ENCODE measurements at regions not wholly inside any gene's neighbourhood (a gene's known extent, or its start where the extent isn't known, plus 50 kb on each side); places are given as distances from the start of the nearest gene placed in this dataset.

GRCh38 chr2:173739006-173739405, 226.2 kb downstream of the SP3 start:
- no peak for DNase-seq (ENCODE audit: low read depth)
- Histone ChIP-seq H3K27me3 (ENCODE audit: control insufficient read depth, insufficient read depth, low read length) (no peaks in the 10 kb centered on the region), H3K36me3 (ENCODE audit: control insufficient read depth, insufficient read depth, low read length) (no peaks in the 10 kb centered on the region), H3K4me3 (ENCODE audit: low read depth, low read length) (no peak overlapping the region)
- no peak for TF ChIP-seq CTCF (IDR thresholded peaks at IDR 0.05; ENCODE audit: insufficient read depth, low read length, poor library complexity, severe bottlenecking)

GRCh38 chr2:173740639-173741038, 224.5 kb downstream of the SP3 start:
- H3K27me3 ChIP-seq (ENCODE audit: control insufficient read depth, insufficient read depth, low read length) = no peaks in the 10 kb centered on the region
- no peak for DNase-seq (ENCODE audit: low read depth)
- no peaks in the 10 kb centered on the region for H3K36me3 ChIP-seq (ENCODE audit: control insufficient read depth, insufficient read depth, low read length)
- no peak overlapping the region for H3K4me3 ChIP-seq (ENCODE audit: low read depth, low read length)
- TF ChIP-seq CTCF (IDR thresholded peaks at IDR 0.05; ENCODE audit: insufficient read depth, low read length, poor library complexity, severe bottlenecking) = no peak

GRCh38 chr2:173741759-173742158, 223.4 kb downstream of the SP3 start:
- Histone ChIP-seq H3K27me3 (ENCODE audit: control insufficient read depth, insufficient read depth, low read length) (no peaks in the 10 kb centered on the region), H3K4me3 (ENCODE audit: low read depth, low read length) (no peak overlapping the region), H3K36me3 (ENCODE audit: control insufficient read depth, insufficient read depth, low read length) (no peaks in the 10 kb centered on the region)
- TF ChIP-seq CTCF (IDR thresholded peaks at IDR 0.05; ENCODE audit: insufficient read depth, low read length, poor library complexity, severe bottlenecking) = no peak
- DNase-seq (ENCODE audit: low read depth) = peak; percentile 21

GRCh38 chr2:173747035-173747434, 218.1 kb downstream of the SP3 start:
- DNase-seq (ENCODE audit: low read depth) = no peak
- H3K27me3 ChIP-seq (ENCODE audit: control insufficient read depth, insufficient read depth, low read length) = no peaks in the 10 kb centered on the region
- H3K4me3 ChIP-seq (ENCODE audit: low read depth, low read length) = no peak overlapping the region
- no peak for TF ChIP-seq CTCF (IDR thresholded peaks at IDR 0.05; ENCODE audit: insufficient read depth, low read length, poor library complexity, severe bottlenecking)
- H3K36me3 ChIP-seq (ENCODE audit: control insufficient read depth, insufficient read depth, low read length) = no peaks in the 10 kb centered on the region

GRCh38 chr2:173749315-173749714, 215.9 kb downstream of the SP3 start:
- Histone ChIP-seq H3K4me3 (ENCODE audit: low read depth, low read length) (no peak overlapping the region), H3K36me3 (ENCODE audit: control insufficient read depth, insufficient read depth, low read length) (no peaks in the 10 kb centered on the region), H3K27me3 (ENCODE audit: control insufficient read depth, insufficient read depth, low read length) (no peaks in the 10 kb centered on the region)
- peak; percentile 59 for TF ChIP-seq CTCF (IDR thresholded peaks at IDR 0.05; ENCODE audit: insufficient read depth, low read length, poor library complexity, severe bottlenecking)
- DNase-seq (ENCODE audit: low read depth) = peak; percentile 16

- H3K36me3 ChIP-seq (ENCODE audit: control insufficient read depth, insufficient read depth, low read length) = no peaks in the 10 kb centered on the region
- peak; percentile 37 for TF ChIP-seq CTCF (IDR thresholded peaks at IDR 0.05; ENCODE audit: insufficient read depth, low read length, poor library complexity, severe bottlenecking)
- no peak overlapping the region for H3K4me3 ChIP-seq (ENCODE audit: low read depth, low read length)
- H3K27me3 ChIP-seq (ENCODE audit: control insufficient read depth, insufficient read depth, low read length) = no peaks in the 10 kb centered on the region
- peak; percentile 12 for DNase-seq (ENCODE audit: low read depth)
Measured at GRCh38 chr2:173750353-173750801, 214.8 kb downstream of the SP3 start.
